Dermis blood vessel endothelial cell (primary cell): ENCODE measurements at regions not wholly inside any gene's neighbourhood (a gene's known extent, or its start where the extent isn't known, plus 50 kb on each side); places are given as distances from the start of the nearest gene placed in this dataset.

Experiments used
- DNase-seq: peaks from one replicate; pipeline ENCODE4 v3.0.0; 2010

DNA sequence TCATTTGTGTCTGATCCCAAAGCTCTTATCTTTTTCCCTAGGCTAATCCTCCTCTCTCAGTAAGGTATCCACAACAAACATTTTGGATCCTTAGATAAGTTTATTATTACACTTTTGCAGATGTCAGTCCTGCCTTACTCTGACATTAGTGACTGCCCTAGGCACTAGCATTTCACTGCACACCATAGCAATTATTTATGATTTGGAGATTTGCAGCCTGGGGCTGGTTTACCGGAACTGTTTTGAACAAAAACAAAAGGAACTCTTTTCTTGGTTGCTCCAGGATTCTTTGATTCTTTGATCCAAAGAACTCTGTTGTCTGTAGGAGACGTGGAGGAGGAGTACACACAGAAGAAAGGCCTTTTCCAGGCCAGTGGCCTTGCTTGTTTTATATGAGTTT lies 80.4 kb downstream of the EDNRB start:
- DNase-seq: no peak

DNA sequence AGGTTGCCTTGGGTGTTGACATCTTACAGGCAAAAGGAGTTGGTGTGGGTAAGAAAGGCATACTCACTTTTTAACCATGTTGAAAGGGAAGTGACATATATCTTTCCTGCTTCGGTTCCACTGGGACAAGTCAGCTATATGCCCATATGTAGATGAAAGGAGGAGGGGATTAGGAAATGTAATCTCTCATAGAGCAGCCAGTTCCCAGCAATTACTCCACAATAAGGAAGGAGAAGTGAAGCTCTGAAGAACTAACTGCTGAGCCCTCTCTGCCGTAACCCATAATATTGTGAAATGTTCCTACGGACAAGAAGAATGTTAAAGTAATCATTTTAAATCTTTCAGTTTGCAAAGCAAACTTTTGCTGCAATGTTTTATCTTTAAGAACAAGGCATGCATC lies 82.2 kb downstream of the EDNRB start:
- no peak for DNase-seq

DNA sequence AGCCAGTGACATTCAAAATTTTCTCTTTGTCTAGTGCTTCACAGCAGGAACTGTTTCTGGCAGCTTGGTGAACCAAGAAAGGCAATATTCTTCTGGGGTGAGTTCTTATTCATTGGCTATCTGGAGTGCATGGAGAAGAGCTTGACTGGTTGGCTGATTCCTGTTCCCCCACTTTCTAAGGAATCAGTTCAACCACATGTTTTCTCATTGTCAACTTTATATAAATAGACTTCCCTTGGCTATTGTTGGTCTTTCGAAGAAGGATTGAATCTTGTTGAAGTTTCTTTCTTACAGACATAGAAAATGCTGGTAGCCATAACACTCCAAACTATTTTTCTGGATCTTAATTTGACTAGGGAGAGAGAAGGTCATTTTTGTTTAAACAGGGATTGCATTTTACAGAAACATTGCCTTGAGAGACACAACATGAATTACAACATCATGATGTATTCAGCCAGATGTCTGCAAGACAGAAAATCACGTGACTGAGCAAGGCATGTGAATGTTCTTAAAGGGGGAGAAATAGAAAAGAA lies 85.2 kb downstream of the EDNRB start:
- no peak for DNase-seq

DNA sequence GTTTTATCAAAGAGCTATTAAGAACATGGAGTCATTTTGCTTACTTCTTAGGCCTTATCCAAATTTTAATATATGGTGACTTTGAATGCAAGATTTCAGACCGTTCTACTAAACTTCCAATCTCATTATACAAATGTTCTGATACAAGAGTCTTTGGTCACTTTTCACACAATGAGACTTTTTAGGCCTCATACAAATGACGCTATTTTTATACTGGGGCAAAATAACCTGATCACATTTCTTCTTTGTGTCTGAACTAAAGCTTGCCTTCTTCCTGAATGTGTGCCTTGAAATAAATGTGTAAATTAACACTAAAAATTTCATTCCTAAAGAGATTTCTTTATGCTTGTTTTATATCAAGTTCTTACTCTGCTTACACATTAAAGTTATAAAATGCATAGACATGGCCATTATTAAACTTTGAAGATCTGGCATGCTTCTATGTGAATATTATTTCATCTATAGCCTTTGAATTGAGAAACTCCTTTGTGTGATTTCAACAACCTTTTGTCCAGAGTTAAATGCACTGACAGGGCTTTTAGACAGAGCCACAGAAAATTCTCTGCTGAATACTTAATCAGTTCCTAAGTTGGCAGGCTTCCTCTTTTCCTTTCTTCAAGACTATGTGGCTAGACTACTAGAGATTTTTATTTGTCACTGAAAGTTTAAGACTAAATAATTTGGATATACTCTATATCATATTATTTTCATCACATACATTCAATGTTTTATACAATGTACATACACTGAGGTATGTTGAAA lies 86.1 kb downstream of the EDNRB start:
- no peak for DNase-seq

DNA sequence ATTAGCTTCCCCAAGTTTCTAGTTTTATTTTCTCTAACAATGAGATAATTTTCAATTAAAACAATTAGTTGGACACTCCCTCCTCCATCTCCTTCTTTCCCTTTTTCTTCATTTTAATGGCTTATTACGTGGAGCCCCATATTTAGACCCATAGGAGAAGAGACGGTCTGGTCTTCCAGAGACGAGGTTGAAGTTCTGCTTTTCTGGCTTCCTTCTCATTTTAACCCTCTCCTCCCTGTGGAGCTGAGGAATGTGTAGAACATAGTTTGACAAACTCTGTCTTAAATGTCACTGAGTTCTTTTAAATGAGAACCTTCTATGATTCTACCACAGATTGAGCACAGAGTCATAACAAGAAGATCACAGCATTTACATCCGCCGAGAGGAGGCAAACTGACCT lies 86.8 kb downstream of the EDNRB start:
- DNase-seq: no peak

DNA sequence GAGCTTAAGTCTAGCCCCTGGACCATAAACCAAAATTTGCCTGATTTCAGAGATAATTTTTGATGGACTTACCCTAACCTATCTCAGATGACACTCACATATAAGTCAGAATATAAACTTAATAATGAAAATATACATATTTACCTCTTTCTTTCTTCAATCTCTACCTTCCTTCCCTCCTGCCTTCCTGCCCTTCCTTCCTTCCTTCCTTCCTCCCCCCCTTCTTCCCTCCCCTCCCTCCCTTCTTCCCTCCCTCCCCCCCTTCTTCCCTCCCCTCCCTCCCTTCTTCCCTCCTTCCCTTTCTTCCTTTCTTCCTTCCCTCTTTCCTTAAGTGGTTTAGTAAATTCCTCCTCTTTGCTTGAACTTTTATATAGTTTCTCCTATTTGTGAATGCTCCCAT lies 88.7 kb downstream of the EDNRB start:
- DNase-seq: no peak

DNA sequence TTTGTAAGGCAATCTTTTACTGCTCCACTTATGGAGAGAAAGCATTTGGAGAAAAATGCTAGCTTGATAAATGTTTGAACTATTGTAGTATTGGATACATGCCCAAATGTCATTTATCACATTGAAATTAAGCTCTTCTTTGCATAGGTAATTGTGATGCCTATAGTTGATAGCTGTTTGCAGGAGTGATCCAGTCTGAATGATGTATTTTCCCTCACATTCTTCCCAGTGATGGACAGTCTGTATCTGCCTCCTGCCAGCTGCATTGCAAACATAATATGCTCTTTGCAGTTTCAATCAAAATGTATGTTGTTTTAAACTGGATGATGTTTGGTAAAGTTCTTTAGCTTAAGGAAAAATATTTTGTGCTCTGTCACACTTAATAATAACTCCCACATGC lies 89.8 kb downstream of the EDNRB start:
- no peak for DNase-seq

DNA sequence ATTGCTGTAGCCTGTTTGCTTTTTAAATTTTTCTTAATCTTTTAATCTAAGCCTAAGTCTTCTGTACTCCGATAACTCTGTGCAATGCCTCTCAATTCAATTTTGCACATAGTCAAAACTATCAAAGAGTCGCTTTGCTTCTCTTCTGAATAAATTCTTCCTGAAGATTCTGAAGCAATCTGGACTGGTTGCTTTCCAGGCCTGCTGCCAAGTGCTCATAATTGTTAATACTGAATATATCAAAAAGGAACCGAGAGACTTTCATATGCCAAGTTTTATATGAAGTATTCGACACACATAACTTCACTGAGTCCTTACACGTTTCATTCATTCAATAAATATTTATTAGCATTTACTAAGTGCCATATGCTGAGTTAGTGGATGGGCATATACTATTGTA lies 91.3 kb downstream of the EDNRB start:
- DNase-seq: no peak

DNA sequence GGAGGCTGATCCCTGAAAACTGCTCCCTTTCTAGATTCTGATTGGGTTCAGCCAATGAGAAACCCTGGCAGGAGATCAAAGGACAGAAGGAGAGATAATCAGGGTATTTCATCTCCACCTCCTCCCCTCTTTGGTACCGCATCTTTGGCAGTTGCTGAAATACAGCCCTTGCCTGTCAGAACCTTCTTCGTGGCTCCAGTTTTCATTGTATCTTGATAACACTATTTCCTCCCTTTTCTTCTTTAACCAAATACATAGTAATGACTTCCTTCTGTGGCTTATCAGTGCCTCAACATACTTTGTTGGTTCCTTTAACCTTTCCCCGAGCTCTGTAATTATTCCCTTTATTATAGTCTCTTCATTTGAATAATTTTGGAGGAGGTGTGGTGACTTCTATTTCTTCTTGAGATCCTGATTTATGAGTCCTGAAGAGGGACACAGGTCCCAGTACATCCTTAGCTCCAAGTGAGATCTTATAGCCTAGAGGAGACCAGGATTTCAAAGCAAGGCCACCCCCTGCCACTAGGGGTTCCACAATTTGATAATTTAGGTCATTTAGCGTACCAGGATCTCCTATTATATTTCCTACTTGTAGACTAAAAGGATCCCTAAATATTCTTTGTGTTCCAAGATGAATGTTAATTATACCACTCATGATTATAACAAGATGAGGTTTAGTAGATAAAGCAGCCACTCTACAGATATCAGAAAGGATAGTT lies 98.0 kb downstream of the EDNRB start:
- DNase-seq: peak; percentile 8

DNA sequence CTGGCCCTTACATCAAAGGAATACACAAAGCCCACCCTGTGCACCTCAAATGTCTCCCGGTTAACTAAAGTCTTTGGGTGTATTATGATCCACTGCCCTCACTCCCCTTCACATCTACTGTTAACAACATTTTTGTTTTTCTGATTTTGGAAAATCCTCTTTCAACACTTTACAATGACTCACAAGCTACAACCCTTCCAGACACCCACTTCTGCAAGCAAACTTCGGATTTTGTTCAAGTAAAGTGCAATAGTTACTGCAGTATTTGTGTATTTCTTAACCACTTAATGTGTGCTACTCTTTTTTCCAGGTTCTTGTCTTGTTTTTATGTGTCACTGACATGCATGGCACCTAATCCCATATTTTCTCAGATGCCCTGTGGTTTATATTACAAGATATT lies 101.1 kb downstream of the EDNRB start:
- no peak for DNase-seq

DNA sequence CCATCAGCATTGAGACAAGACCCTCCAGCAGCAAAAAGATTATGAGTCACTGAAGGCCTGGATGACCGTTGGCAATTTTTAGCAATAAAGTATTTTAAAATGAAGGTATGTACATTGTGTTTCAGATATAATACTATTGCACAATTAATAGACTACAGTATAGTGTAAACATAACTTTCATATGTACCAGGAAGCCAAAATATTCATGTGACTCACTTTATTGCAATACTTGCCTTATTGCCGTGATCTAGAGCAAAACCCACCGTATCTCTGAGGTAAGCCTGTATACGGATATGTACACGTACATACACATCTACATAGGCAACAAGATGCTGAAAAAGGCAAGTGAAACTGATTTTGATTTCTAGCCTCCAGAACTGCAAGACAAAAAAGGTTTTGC lies 103.3 kb downstream of the EDNRB start:
- no peak for DNase-seq
